Hepatocyte (in vitro differentiated cells): ENCODE measurements at regions not wholly inside any gene's neighbourhood (a gene's known extent, or its start where the extent isn't known, plus 50 kb on each side); places are given as distances from the start of the nearest gene placed in this dataset.

Source experiments
- DNase-seq: peaks from one replicate; pipeline ENCODE4 v3.0.0-alpha.2; 2016; ENCODE audit warnings: low spot score
- H2AFZ ChIP-seq: fragments of 200-600 bp; sonication (generic); 2 replicates; pipeline ENCODE4 v1.6.0; 2016; ENCODE audit warnings: antibody characterized with exemption, mild to moderate bottlenecking
- H3K27ac ChIP-seq: fragments of 200-600 bp; sonication (generic); 2 replicates; pipeline ENCODE4 v1.5.1; 2016; ENCODE audit warnings: mild to moderate bottlenecking
- H3K27me3 ChIP-seq: fragments of 200-600 bp; sonication (generic); 2 replicates; pipeline ENCODE4 v1.6.1; 2016
- H3K36me3 ChIP-seq: fragments of 200-600 bp; sonication (generic); replicated peaks from 2 replicates; pipeline ENCODE4 v1.5.1; 2016; ENCODE audit warnings: low read depth; ENCODE audit not compliant: insufficient read depth
- H3K4me1 ChIP-seq: fragments of 200-600 bp; sonication (generic); 2 replicates; pipeline ENCODE4 v1.5.1; 2016; ENCODE audit warnings: mild to moderate bottlenecking, moderate library complexity; ENCODE audit not compliant: insufficient read depth
- H3K4me2 ChIP-seq: fragments of 200-600 bp; sonication (generic); 2 replicates; pipeline ENCODE4 v1.6.0; 2016
- H3K4me3 ChIP-seq: fragments of 200-600 bp; sonication (generic); 2 replicates; pipeline ENCODE4 v1.5.1; 2016; ENCODE audit warnings: mild to moderate bottlenecking
- H3K79me2 ChIP-seq: fragments of 200-600 bp; sonication (generic); 2 replicates; pipeline ENCODE4 v1.6.0; 2017; ENCODE audit warnings: mild to moderate bottlenecking
- H3K9me2 ChIP-seq: fragments of 200-600 bp; sonication (generic); replicated peaks from 2 replicates; pipeline ENCODE4 v1.6.0; 2017; ENCODE audit warnings: mild to moderate bottlenecking; ENCODE audit not compliant: insufficient read depth
- H3K9me3 ChIP-seq: fragments of 200-600 bp; sonication (generic); 2 replicates; pipeline ENCODE4 v1.5.1; 2016; ENCODE audit warnings: low read depth, mild to moderate bottlenecking
- H4K20me1 ChIP-seq: fragments of 200-600 bp; sonication (generic); 2 replicates; pipeline ENCODE4 v1.6.0; 2016; ENCODE audit warnings: mild to moderate bottlenecking; ENCODE audit not compliant: insufficient read depth, poor library complexity, severe bottlenecking
- CTCF ChIP-seq: fragments of 200-600 bp; sonication (generic); IDR thresholded peaks from 2 replicates; pipeline ENCODE4 v1.5.1; 2016; ENCODE audit warnings: antibody characterized with exemption, mild to moderate bottlenecking; ENCODE audit not compliant: poor library complexity
- EZH2 ChIP-seq: fragments of 200-600 bp; sonication (generic); IDR thresholded peaks from 2 replicates; pipeline ENCODE4 v1.6.1; 2016; ENCODE audit warnings: antibody characterized with exemption, mild to moderate bottlenecking, borderline replicate concordance
- EZH2phosphoT487 ChIP-seq: fragments of 200-600 bp; sonication (generic); IDR thresholded peaks from one replicate; pipeline ENCODE4 v1.6.1; 2018; ENCODE audit warnings: antibody characterized with exemption, mild to moderate bottlenecking, low read depth, moderate library complexity; ENCODE audit not compliant: unreplicated experiment, severe bottlenecking
- WGBS: methylation state at CpG from one replicate; pipeline ENCODE4 v1.1.6; 2016; ENCODE audit warnings: low lambda C conversion rate; ENCODE audit errors: missing lambda C conversion rate; 5-methylcytosine and 5-hydroxymethylcytosine counted together

DNA sequence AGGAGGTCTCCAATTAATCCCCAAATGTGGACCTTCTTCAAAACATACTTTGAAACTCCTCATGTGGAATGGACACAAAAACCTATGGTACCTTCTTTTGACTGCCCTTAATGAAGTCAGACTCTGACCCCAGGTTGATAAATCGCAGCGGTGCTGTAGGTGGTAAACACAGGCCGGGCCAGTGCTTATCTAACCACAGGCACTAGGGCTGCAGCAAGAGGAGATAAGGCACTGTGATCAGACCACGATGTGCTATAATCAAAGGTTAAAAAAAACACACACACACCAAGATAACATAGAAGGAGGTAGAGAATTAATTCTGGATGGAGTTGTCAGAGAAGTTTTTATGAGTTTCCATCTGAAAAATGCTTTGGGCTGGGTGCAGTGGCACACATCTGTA, 52.3 kb upstream of the SIPA1L2 start:
- Histone ChIP-seq H4K20me1 (no peaks in the 10 kb centered on the region), H3K27ac (peak overlapping the region; percentile 68), H3K4me2 (peak overlapping the region; percentile 45), H3K9me2 (no peaks in the 10 kb centered on the region), H3K79me2 (no peaks in the 10 kb centered on the region), H3K4me1 (peaks cover 7% of the 10 kb centered on the region), H3K27me3 (no peaks in the 10 kb centered on the region), H3K36me3 (no peaks in the 10 kb centered on the region), H2AFZ (no peak overlapping the region), H3K9me3 (no peaks in the 10 kb centered on the region), H3K4me3 (no peak overlapping the region)
- TF ChIP-seq EZH2phosphoT487 (no peak), CTCF (no peak), EZH2 (no peak)
- DNase-seq = peak; percentile 77
- WGBS = 21% methylated on average over 4 of the region's 4 CpGs

GRCh38 chr1:232684371-232685105, 54.6 kb upstream of the SIPA1L2 start:
- Histone ChIP-seq H3K4me2 (no peak overlapping the region), H3K36me3 (no peaks in the 10 kb centered on the region), H3K9me3 (no peaks in the 10 kb centered on the region), H3K27ac (no peak overlapping the region), H3K79me2 (no peaks in the 10 kb centered on the region), H3K9me2 (no peaks in the 10 kb centered on the region), H3K27me3 (no peaks in the 10 kb centered on the region), H3K4me3 (no peak overlapping the region), H4K20me1 (no peaks in the 10 kb centered on the region), H3K4me1 (no peaks in the 10 kb centered on the region), H2AFZ (no peak overlapping the region)
- no peak for TF ChIP-seq EZH2
- no peak for TF ChIP-seq EZH2phosphoT487
- no peak for TF ChIP-seq CTCF
- 92% methylated on average over 3 of the region's 3 CpGs for WGBS
- DNase-seq = no peak

DNA sequence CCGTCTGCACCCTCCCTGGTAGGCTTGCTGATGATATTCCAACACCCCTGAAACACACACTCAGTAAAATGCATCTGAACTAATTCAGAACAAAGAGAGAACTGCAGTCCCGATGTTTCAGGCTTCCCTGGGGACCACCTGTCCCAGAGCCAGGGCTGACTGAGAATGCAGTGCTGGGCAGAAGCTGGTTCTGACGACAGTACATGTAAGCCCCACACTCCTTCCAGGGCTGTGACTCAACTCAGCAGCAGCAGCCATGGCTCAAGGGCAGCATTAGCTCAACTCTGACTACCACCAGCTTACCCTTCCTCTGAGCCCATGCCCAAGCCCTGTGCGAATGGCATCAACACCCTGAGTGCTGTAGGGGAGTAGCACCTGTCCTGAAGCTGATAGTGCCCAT, 56.4 kb upstream of the SIPA1L2 start:
- Histone ChIP-seq H3K36me3 (no peaks in the 10 kb centered on the region), H4K20me1 (no peaks in the 10 kb centered on the region), H3K79me2 (no peaks in the 10 kb centered on the region), H3K27me3 (no peaks in the 10 kb centered on the region), H3K9me3 (no peaks in the 10 kb centered on the region), H3K27ac (no peak overlapping the region), H3K4me1 (no peaks in the 10 kb centered on the region), H3K9me2 (no peaks in the 10 kb centered on the region), H3K4me3 (no peak overlapping the region), H3K4me2 (no peak overlapping the region), H2AFZ (no peak overlapping the region)
- WGBS = 66% methylated on average over 4 of the region's 4 CpGs
- TF ChIP-seq EZH2 (no peak), CTCF (no peak), EZH2phosphoT487 (no peak)
- no peak for DNase-seq

DNA sequence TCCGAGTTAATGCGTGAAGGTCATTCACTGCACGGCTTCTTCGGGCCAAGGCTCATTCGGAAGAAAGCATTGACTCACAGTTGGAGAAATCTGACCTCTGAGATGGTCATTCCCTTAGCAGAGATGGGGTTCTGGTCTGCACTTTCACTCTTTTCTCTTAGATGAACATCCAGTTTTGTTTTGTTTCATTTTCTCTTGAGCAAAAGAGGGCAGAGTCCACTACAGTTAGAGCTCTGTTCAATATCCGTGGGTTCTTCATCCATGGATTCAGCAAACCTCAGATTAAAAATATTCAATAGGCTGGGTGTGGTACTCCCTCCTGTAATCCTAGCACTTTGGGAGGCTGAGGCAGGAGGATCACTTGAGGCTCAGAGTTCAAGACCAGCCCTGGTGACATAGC, 57.4 kb upstream of the SIPA1L2 start:
- H3K79me2 ChIP-seq = no peaks in the 10 kb centered on the region
- H3K4me3 ChIP-seq = no peak overlapping the region
- no peaks in the 10 kb centered on the region for H3K9me2 ChIP-seq
- no peaks in the 10 kb centered on the region for H4K20me1 ChIP-seq
- DNase-seq = no peak
- TF ChIP-seq CTCF = no peak
- TF ChIP-seq EZH2phosphoT487 = no peak
- TF ChIP-seq EZH2 = no peak
- no peaks in the 10 kb centered on the region for H3K4me1 ChIP-seq
- H3K4me2 ChIP-seq = no peak overlapping the region
- no peak overlapping the region for H2AFZ ChIP-seq
- H3K27me3 ChIP-seq = no peaks in the 10 kb centered on the region
- no peaks in the 10 kb centered on the region for H3K36me3 ChIP-seq
- no peak overlapping the region for H3K27ac ChIP-seq
- H3K9me3 ChIP-seq = no peaks in the 10 kb centered on the region
- 92% methylated on average over 6 of the region's 6 CpGs for WGBS
